RWPE1 (cell line): ENCODE measurements at regions not wholly inside any gene's neighbourhood (a gene's known extent, or its start where the extent isn't known, plus 50 kb on each side); places are given as distances from the start of the nearest gene placed in this dataset.

ENCODE experiments used
- CTCF ChIA-PET: fragments of 350-600 bp; sonication (Branson Sonifier 250); formaldehyde crosslinking; extraction: SDS; loops from one replicate; lab custom pipeline; 2021; lab: Yijun Ruan, JAX
- POLR2A ChIA-PET: fragments of 400-600 bp; formaldehyde crosslinking; extraction: SDS; loops from one replicate; lab custom pipeline; 2020; ENCODE audit warnings: antibody characterized with exemption; ENCODE audit not compliant: low non-redundant PET; lab: Yijun Ruan, JAX
- DNase-seq: peaks from one replicate; pipeline ENCODE4 v3.0.0; 2012; ENCODE audit warnings: low spot score
- H3K27ac ChIP-seq: fragments of 450-650 bp; 2 replicates; pipeline ENCODE4 v1.5.1; 2017
- CTCF ChIP-seq: fragments of 450-650 bp; conservative IDR thresholded peaks from 2 replicates; pipeline ENCODE4 v1.5.1; 2017; ENCODE audit warnings: low read depth, mild to moderate bottlenecking

GRCh38 chr5:117261948-117262571 is 687.4 kb upstream of the SEMA6A start:
- TF ChIP-seq CTCF, result no peak
- peak overlapping the region; percentile 75 for H3K27ac ChIP-seq
- ChIA-PET CTCF (interaction anchor here (0.6 kb wide), 1 partner anchor 324 kb away, joined by 5 read pairs; no protein-coding TSS in a partner anchor), POLR2A (no interaction called here)
- peak; percentile 19 for DNase-seq

GRCh38 chr5:117255211-117256027 is 680.8 kb upstream of the SEMA6A start:
- POLR2A ChIA-PET, result no interaction called here
- H3K27ac ChIP-seq, result no peak overlapping the region

DNA sequence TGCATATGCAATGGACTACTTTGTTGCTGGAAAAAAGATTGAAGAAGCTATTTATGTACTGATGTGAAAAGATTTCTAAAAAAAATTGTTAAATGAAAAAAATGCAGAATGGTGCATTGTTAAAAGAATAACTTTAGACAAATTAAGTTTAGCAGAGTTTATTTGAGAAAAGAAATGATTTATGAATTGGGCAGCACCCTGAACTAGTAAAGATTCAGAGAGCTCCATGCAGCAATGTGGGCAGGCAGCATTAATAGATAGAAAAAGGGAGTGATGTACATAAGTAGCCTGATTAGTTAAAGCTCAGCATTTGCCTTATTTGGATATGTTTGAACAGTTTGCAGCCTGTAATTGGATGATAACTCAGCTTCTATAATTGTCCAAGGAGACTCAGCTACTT is 677.9 kb upstream of the SEMA6A start:
- no peak for DNase-seq
- no peak for TF ChIP-seq CTCF
- no peak overlapping the region for H3K27ac ChIP-seq
- ChIA-PET CTCF (interaction anchor here (0.7 kb wide), 1 partner anchor 1645 kb away, joined by 4 read pairs; no protein-coding TSS in a partner anchor), POLR2A (no interaction called here)

More at GRCh38 chr5:117255211-117256027, 680.8 kb upstream of the SEMA6A start:
- CTCF ChIA-PET, result no interaction called here
- DNase-seq, result no peak
- TF ChIP-seq CTCF, result no peak

DNA sequence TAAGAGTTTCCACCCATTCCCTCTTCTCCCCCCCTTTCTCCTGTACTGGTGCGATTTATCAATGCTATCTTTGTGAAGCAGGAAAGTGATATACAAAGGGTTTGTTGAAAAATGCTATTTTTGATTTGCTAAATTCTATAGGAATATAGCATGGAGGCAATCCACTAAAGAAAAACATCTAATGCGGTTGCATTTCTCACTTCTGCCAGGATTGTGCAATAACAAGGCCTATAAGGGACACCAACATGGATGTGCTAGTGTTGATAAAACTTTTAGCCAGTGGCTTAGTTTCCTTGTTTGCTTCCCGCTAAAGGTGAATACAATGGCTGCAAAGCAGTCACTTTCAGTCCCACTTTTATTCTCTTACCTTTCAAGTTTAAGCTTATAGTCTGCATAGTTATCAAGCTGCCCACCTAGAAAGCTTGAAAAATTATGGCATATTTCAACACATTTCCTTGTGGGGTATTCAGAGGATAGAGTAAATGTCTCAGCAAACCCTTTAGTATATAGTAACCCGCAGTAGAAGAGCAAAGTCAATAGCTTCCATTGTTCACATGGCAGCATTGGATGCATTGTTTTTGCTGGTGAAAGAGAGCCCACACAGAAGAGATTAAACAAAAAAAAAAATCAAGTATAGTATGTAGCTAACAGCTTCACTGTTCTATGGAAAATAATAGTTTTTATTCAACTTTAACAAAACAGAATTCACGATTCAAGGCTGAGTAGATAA is 674.6 kb upstream of the SEMA6A start:
- CTCF ChIA-PET, result interaction anchor here (0.6 kb wide), 2 partner anchors 580 to 693 kb away, joined by 3 read pairs; no protein-coding TSS in a partner anchor
- POLR2A ChIA-PET, result no interaction called here
- no peak overlapping the region for H3K27ac ChIP-seq
- no peak for DNase-seq
- TF ChIP-seq CTCF, result no peak

GRCh38 chr5:117246424-117246823 is 671.8 kb upstream of the SEMA6A start:
- DNase-seq, result no peak
- ChIA-PET CTCF (interaction anchor here (0.6 kb wide), 1 partner anchor 99 kb away, joined by 3 read pairs; no protein-coding TSS in a partner anchor), POLR2A (no interaction called here)
- H3K27ac ChIP-seq, result no peak overlapping the region
- TF ChIP-seq CTCF, result no peak

DNA sequence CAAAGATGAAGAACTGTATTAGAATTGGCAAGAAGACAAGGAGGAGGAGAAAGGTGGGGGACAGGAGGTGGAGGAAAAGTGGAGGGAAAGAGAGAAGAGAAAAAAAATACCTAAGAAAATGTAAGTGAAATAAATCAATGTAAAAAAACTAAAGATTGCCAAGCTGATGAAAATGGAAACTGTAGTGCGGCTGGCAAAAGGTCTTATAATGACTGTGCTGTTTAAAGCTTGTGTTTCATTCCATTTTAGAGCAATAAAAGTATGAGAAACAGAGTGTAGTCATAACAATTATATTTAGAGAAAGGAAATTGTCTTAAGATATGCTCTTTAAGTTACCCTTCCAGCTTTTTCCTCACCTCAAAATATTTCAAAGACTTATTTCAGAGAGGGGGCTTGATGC is 670.5 kb upstream of the SEMA6A start:
- no peak for TF ChIP-seq CTCF
- POLR2A ChIA-PET, result no interaction called here
- CTCF ChIA-PET, result no interaction called here
- no peak for DNase-seq
- no peak overlapping the region for H3K27ac ChIP-seq
